ENCODE measurements at regions not wholly inside any gene's neighbourhood (a gene's known extent, or its start where the extent isn't known, plus 50 kb on each side); places are given as distances from the start of the nearest gene placed in this dataset.
A peak's percentile ranks its signal among the peaks of the same experiment; 100 is the strongest.

DNA sequence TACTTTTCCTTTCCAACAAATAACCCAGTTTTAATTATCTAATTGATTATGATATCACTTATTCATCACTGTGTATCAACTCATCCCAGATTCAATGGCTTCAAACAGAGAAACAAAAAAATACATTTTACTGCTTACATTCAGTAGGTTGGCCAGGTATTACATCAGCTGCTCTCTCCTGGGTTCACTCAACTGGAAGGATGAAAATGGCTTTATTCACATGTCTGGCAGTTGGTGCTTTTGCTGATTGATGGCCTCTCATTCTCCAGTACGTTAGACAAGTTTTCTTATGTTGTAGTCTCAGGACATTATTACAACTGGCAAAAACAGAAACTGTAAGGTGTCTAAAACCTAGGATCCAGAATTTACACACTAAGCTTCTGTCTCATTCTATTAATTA lies 811.0 kb upstream of the ALCAM start:
- H3K27ac ChIP-seq: no peak overlapping the region
- H3K9me3 ChIP-seq: no peaks in the 10 kb centered on the region
- WGBS, 2 donors: 0 to 43% methylated on average over 1 of the region's 1 CpG
- H3K27me3 ChIP-seq: no peaks in the 10 kb centered on the region
- intact Hi-C loops (cut with DNase I): no loop called here
- H3K36me3 ChIP-seq: no peaks in the 10 kb centered on the region
- H3K4me3 ChIP-seq: no peak overlapping the region
- DNase-seq: no peak
- TF ChIP-seq, protein P1, sequence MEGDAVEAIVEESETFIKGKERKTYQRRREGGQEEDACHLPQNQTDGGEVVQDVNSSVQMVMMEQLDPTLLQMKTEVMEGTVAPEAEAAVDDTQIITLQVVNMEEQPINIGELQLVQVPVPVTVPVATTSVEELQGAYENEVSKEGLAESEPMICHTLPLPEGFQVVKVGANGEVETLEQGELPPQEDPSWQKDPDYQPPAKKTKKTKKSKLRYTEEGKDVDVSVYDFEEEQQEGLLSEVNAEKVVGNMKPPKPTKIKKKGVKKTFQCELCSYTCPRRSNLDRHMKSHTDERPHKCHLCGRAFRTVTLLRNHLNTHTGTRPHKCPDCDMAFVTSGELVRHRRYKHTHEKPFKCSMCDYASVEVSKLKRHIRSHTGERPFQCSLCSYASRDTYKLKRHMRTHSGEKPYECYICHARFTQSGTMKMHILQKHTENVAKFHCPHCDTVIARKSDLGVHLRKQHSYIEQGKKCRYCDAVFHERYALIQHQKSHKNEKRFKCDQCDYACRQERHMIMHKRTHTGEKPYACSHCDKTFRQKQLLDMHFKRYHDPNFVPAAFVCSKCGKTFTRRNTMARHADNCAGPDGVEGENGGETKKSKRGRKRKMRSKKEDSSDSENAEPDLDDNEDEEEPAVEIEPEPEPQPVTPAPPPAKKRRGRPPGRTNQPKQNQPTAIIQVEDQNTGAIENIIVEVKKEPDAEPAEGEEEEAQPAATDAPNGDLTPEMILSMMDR (IDR thresholded peaks at IDR 0.05): no peak
- TF ChIP-seq POLR2A (IDR thresholded peaks at IDR 0.05): no peak
- no peaks in the 10 kb centered on the region for H3K4me1 ChIP-seq

DNA sequence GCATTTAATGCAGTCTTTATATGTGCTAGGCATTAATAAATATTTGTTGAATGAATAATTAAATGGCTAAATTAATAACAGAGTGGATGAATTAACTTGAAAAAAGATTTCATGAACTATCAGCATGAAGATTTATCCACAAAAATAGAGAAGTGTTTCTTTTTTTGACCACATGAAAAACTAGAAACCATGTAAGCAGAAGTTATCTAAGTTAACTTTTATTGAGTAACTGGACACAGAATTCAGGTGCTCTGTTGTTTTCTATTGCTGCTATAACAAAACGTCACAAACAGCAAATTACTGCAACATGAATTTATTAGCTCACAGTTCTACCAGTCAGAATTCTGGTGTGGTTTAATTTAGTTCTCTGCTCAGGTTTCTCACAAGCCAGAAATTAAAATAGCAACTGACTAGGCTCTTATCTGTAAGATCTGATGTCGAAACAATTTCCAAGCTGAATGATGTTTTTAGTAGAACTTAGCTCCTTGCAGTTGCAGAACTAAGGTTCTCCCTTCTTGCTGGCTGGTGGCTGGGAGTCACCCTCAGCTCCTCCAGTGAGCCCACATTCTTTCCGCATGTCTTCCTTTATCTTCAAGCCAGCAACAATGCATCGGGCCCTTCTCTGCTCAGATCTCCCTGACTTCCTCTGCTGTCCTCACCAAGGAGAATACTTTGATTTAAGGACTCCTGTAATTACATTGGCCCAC lies 810.2 kb upstream of the ALCAM start:
- DNase-seq: no peak
- Histone ChIP-seq H3K27me3 (no peaks in the 10 kb centered on the region), H3K4me1 (no peaks in the 10 kb centered on the region), H3K27ac (no peak overlapping the region), H3K4me3 (no peak overlapping the region), H3K9me3 (no peaks in the 10 kb centered on the region), H3K36me3 (no peaks in the 10 kb centered on the region)
- TF ChIP-seq, protein P1 (IDR thresholded peaks at IDR 0.05): no peak
- no peak for TF ChIP-seq POLR2A (IDR thresholded peaks at IDR 0.05)
- WGBS, 2 donors: 55 to 66% methylated on average over 4 of the region's 4 CpGs
- intact Hi-C loops (cut with DNase I): no loop called here

DNA sequence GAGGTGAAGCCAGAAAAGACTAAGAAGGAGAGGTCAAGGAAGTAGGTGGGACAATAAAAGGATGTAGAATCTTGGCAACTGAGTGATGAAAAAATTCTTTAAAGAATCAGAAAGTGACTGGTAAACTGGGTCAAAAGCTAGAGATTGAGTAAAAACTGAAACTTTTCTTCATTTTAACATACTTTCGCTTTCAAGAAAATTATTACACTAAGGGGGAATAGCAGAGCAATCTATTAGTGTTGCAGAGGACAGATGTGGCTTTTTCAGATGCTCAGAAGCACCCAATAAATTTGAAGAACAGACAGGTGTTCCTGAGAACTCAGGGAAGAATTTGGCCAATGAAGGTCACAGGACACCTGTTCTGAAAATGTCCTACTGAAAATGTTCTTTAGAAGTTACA lies 805.4 kb upstream of the ALCAM start:
- Histone ChIP-seq H3K27ac (no peak overlapping the region), H3K27me3 (no peaks in the 10 kb centered on the region), H3K36me3 (no peaks in the 10 kb centered on the region), H3K4me3 (no peak overlapping the region), H3K9me3 (no peaks in the 10 kb centered on the region), H3K4me1 (no peaks in the 10 kb centered on the region)
- 71 to 77% methylated on average over 1 of the region's 1 CpG for WGBS, 2 donors
- TF ChIP-seq, protein P1 (IDR thresholded peaks at IDR 0.05): no peak
- no peak for TF ChIP-seq POLR2A (IDR thresholded peaks at IDR 0.05)
- DNase-seq: no peak
- intact Hi-C loops (cut with DNase I): no loop called here

DNA sequence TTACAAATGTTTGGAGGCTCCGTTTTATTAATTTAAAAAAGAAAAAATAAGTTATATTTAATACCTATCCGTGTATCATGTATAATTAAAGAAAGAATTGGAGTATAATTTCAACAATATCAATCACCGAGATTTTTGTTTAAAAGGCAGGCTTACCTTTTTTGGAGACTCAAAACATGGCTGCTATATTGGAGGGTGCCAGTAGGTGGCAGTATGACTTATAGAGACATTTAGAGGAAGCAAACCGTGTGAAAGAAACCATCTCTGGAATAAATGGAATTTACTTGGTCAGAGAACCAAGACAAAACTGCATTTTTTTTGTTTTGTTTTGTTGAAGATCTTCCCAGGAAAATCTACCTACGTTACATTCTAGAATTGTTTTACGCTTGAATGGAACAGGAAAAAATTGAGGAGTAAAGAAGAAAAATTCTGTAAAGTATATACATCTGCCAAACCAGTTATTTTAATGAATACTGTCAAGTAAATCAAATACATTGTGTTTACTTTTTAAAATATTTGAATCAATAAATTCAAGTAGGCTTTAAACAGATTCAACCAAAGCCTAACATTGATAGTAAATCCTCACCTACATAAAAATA lies 802.6 kb upstream of the ALCAM start:
- DNase-seq: no peak
- no peak overlapping the region for H3K27ac ChIP-seq
- WGBS, 2 donors: 46 to 53% methylated on average over 6 of the region's 6 CpGs

DNA sequence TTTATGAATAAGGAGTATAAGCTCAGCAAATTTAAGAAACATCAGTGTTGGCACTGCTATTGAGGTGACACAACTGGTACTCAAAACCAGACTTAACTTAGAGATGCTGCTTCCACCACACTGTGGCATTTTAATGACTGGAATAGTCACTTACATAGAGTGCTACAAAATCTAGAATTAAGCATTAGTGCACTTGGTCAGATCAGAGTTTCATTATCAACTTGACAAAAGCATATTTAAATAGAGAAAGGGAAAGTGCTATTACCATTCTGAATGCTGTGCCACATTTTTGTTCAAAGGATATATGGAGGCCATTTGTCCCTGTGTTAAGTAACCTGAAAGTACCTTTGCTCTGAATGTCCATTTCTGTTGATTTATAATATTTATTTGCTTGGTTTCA lies 800.7 kb upstream of the ALCAM start:
- H3K27ac ChIP-seq: no peak overlapping the region
- H3K36me3 ChIP-seq: no peaks in the 10 kb centered on the region
- no peaks in the 10 kb centered on the region for H3K4me1 ChIP-seq
- H3K4me3 ChIP-seq: no peak overlapping the region
- no peak for DNase-seq
- intact Hi-C loops (cut with DNase I): no loop called here
- no peaks in the 10 kb centered on the region for H3K9me3 ChIP-seq
- no peak for TF ChIP-seq POLR2A (IDR thresholded peaks at IDR 0.05)
- TF ChIP-seq, protein P1 (IDR thresholded peaks at IDR 0.05): no peak
- H3K27me3 ChIP-seq: no peaks in the 10 kb centered on the region

More for the DNA sequence above, 802.6 kb upstream of the ALCAM start:
- no peaks in the 10 kb centered on the region for H3K27me3 ChIP-seq
- TF ChIP-seq, protein P1 (IDR thresholded peaks at IDR 0.05): peak; percentile 16 to 61 (median 52)
- no peak for TF ChIP-seq POLR2A (IDR thresholded peaks at IDR 0.05)
- no peak overlapping the region for H3K4me3 ChIP-seq
- intact Hi-C loops (cut with DNase I): no loop called here
- no peaks in the 10 kb centered on the region for H3K4me1 ChIP-seq
- H3K9me3 ChIP-seq: no peaks in the 10 kb centered on the region
- H3K36me3 ChIP-seq: no peaks in the 10 kb centered on the region
